ENCODE measurements at regions not wholly inside any gene's neighbourhood (a gene's known extent, or its start where the extent isn't known, plus 50 kb on each side); places are given as distances from the start of the nearest gene placed in this dataset.

- peaks cover 50% of the 10 kb centered on the region for H3K4me1 Mint-ChIP-seq (ENCODE audit: low read depth)
These were observed 359.1 kb downstream of the CRPPA start for GRCh38 chr7:16062269-16062668.

DNA sequence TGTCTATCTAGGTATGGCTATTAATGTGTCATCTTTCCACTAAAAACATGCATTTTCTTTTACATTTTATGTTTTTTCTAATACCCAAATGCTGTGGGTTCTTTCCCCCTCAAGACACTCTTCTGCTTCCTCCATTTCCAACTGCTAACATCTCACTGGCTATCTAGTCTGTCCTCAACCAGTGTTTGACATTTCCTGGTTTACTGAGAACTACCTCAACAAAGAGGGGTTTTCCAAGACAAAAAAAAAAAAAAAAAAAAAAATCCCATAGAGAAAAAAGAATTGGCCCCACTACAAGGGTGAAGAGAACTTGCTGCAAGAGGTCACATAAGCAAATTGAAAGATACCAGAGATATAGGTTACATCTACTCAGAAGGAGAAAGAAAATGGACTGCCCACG is 359.7 kb downstream of the CRPPA start:
- H3K4me1 Mint-ChIP-seq (ENCODE audit: low read depth): peaks cover 45% of the 10 kb centered on the region
- no peaks in the 10 kb centered on the region for H3K27me3 Mint-ChIP-seq (ENCODE audit: low read depth)
- H3K9me3 Mint-ChIP-seq (ENCODE audit: low read depth): peaks cover 9% of the 10 kb centered on the region
- DNase-seq (ENCODE audit: low spot score): no peak
- no peak overlapping the region for H3K4me3 Mint-ChIP-seq (ENCODE audit: unreplicated experiment)
- no peaks in the 10 kb centered on the region for H3K36me3 Mint-ChIP-seq (ENCODE audit: low read depth)
- H3K27ac Mint-ChIP-seq (ENCODE audit: unreplicated experiment): peak overlapping the region; percentile 74
- TF ChIP-seq, protein P1, sequence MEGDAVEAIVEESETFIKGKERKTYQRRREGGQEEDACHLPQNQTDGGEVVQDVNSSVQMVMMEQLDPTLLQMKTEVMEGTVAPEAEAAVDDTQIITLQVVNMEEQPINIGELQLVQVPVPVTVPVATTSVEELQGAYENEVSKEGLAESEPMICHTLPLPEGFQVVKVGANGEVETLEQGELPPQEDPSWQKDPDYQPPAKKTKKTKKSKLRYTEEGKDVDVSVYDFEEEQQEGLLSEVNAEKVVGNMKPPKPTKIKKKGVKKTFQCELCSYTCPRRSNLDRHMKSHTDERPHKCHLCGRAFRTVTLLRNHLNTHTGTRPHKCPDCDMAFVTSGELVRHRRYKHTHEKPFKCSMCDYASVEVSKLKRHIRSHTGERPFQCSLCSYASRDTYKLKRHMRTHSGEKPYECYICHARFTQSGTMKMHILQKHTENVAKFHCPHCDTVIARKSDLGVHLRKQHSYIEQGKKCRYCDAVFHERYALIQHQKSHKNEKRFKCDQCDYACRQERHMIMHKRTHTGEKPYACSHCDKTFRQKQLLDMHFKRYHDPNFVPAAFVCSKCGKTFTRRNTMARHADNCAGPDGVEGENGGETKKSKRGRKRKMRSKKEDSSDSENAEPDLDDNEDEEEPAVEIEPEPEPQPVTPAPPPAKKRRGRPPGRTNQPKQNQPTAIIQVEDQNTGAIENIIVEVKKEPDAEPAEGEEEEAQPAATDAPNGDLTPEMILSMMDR (IDR thresholded peaks at IDR 0.05): no peak

More at GRCh38 chr7:16062269-16062668, 359.1 kb downstream of the CRPPA start:
- TF ChIP-seq, protein P1 (IDR thresholded peaks at IDR 0.05): no peak
- Mint-ChIP-seq H3K27ac (ENCODE audit: unreplicated experiment) (peak overlapping the region; percentile 74), H3K9me3 (ENCODE audit: low read depth) (peaks cover 3% of the 10 kb centered on the region), H3K36me3 (ENCODE audit: low read depth) (no peaks in the 10 kb centered on the region), H3K4me3 (ENCODE audit: unreplicated experiment) (no peak overlapping the region), H3K27me3 (ENCODE audit: low read depth) (no peaks in the 10 kb centered on the region)
- DNase-seq (ENCODE audit: low spot score): no peak

DNA sequence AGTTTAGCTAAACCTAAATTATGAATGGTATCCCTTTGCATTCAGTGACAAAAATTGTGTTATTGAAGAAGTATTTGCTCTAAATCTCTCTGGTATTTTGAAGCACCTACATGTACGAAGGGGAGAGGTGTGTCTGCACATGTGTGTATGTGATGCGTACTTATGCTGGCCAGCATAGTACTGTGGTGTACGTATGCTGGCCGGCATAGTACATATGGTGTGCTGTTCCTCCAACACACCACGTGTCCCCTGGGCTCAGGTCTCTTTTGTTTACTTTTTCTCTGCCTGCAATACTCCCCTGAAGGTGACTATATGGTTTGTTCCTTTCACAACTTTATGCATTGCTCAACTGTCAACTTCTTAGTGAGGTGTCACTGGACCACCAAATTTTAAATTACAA is 360.3 kb downstream of the CRPPA start:
- peaks cover 39% of the 10 kb centered on the region for H3K4me1 Mint-ChIP-seq (ENCODE audit: low read depth)
- no peaks in the 10 kb centered on the region for H3K27me3 Mint-ChIP-seq (ENCODE audit: low read depth)
- H3K27ac Mint-ChIP-seq (ENCODE audit: unreplicated experiment): no peak overlapping the region
- TF ChIP-seq, protein P1 (IDR thresholded peaks at IDR 0.05): no peak
- no peak overlapping the region for H3K4me3 Mint-ChIP-seq (ENCODE audit: unreplicated experiment)
- DNase-seq (ENCODE audit: low spot score): no peak
- H3K36me3 Mint-ChIP-seq (ENCODE audit: low read depth): no peaks in the 10 kb centered on the region
- peaks cover 10% of the 10 kb centered on the region for H3K9me3 Mint-ChIP-seq (ENCODE audit: low read depth)

DNA sequence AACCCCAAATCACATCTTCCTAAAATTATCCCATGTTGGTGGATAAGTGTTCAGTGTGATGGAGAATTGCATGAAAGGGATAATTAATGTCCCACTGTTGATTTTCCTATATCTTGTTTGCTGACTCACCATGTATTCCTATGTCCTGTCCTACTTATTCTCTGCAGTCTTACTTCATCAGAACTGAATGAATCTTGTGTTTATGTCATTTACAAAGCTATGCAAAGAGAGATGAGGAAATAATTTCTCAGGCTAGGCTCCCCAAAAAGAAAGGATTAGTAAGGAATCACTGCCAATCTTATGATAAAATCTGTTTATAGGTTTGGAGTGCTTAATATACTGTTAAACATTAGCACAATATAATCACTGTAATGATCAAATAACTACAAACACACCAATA is 360.8 kb downstream of the CRPPA start:
- DNase-seq (ENCODE audit: low spot score): no peak
- Mint-ChIP-seq H3K36me3 (ENCODE audit: low read depth) (no peaks in the 10 kb centered on the region), H3K9me3 (ENCODE audit: low read depth) (peaks cover 10% of the 10 kb centered on the region), H3K4me3 (ENCODE audit: unreplicated experiment) (no peak overlapping the region), H3K27me3 (ENCODE audit: low read depth) (no peaks in the 10 kb centered on the region), H3K27ac (ENCODE audit: unreplicated experiment) (no peak overlapping the region), H3K4me1 (ENCODE audit: low read depth) (peaks cover 34% of the 10 kb centered on the region)
- TF ChIP-seq, protein P1 (IDR thresholded peaks at IDR 0.05): no peak

GRCh38 chr7:16055263-16055976 is 365.9 kb downstream of the CRPPA start:
- TF ChIP-seq, protein P1 (IDR thresholded peaks at IDR 0.05): no peak
- DNase-seq (ENCODE audit: low spot score): no peak
- H3K4me1 Mint-ChIP-seq (ENCODE audit: low read depth): peaks cover 11% of the 10 kb centered on the region
- H3K36me3 Mint-ChIP-seq (ENCODE audit: low read depth): no peaks in the 10 kb centered on the region
- no peak overlapping the region for H3K27ac Mint-ChIP-seq (ENCODE audit: unreplicated experiment)
- H3K4me3 Mint-ChIP-seq (ENCODE audit: unreplicated experiment): no peak overlapping the region
- no peaks in the 10 kb centered on the region for H3K27me3 Mint-ChIP-seq (ENCODE audit: low read depth)
- peaks cover 7% of the 10 kb centered on the region for H3K9me3 Mint-ChIP-seq (ENCODE audit: low read depth)

All from chondrocyte (in vitro differentiated cells).